Esophagus squamous epithelium (tissue), 4 donors: ENCODE measurements at regions not wholly inside any gene's neighbourhood (a gene's known extent, or its start where the extent isn't known, plus 50 kb on each side); places are given as distances from the start of the nearest gene placed in this dataset.

ENCODE experiments used
- CTCF ChIP-seq, 6 experiments: fragments of 450-650 bp in 4 of 6; fragments of 200-600 bp in 2 of 6; sonication (generic) in 2 of 6; IDR thresholded peaks; one replicate each; pipeline ENCODE4 v1.5.1; 2016 to 2019; ENCODE audit warnings: antibody characterized with exemption in 6 of 6, mild to moderate bottlenecking in 4 of 6, moderate library complexity in 4 of 6
- POLR2A ChIP-seq, 4 donors: fragments of 450-650 bp; IDR thresholded peaks; one replicate each; pipeline ENCODE4 v1.6.1; 2017; ENCODE audit warnings: antibody characterized with exemption in 4 of 4, mild to moderate bottlenecking in 4 of 4, moderate library complexity in 3 of 4

- no peak for TF ChIP-seq CTCF (IDR thresholded peaks at IDR 0.05)
- TF ChIP-seq POLR2A (IDR thresholded peaks at IDR 0.05) = no peak
Measured at GRCh38 chr4:58688568-58688967, 1578.4 kb upstream of the IGFBP7 start.
